GM04503 (cell line): ENCODE measurements at regions not wholly inside any gene's neighbourhood (a gene's known extent, or its start where the extent isn't known, plus 50 kb on each side); places are given as distances from the start of the nearest gene placed in this dataset.
"Not testable (repeated sequence)": the region's sequence is repeated elsewhere in the genome, so short reads cannot be mapped to it uniquely, and the experiment has no call there.

ENCODE experiments used
- DNase-seq: peaks from one replicate; pipeline ENCODE4 v3.0.0-alpha.2; 2012; ENCODE audit warnings: low read depth

DNA sequence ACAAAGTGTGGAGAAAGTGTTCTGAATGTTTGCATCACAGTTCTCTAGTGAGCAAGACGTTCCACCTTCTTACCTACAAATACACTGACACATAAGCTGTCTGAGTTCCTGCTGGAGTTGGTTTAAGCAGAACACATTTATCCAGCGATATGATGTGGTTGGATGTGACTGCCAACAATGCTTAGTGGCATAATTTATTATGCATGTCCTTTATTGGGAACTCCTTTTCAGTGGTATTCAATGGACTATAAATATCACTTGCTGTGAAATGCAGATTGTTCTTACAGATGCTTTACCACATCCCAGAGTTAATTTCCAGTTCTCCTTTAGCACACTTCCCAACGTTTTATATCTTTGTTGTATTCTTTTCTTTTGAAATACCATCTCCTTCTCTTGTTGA, 222.2 kb downstream of the LURAP1L start:
- no peak for DNase-seq

DNA sequence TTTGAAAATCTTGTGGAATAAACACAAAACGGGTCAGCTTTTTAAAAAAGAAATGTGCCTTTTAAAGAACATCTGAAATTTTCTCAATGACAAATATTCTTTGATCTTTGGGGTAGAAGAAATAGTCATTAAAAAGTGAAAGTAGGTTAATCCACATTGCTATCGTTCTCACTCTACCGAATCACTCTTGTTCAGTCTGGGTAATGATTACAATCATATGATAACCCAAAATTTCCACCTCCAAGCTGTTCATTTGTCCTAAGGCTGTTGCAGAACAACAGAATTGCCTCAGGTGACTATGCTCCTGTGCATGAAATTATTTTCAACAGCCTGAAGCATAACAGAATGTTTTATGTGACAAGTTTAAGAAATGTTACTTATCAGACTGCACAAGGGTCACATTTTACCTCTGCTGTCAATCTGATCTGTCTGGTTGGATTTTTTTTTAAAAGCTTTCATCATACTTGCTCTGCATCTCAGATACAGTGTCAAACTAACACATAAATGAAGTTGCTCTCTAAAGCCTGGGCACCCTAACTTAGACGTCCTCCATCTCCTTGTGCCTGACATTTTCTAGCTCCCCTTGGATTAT, 227.3 kb downstream of the LURAP1L start:
- DNase-seq: no peak

DNA sequence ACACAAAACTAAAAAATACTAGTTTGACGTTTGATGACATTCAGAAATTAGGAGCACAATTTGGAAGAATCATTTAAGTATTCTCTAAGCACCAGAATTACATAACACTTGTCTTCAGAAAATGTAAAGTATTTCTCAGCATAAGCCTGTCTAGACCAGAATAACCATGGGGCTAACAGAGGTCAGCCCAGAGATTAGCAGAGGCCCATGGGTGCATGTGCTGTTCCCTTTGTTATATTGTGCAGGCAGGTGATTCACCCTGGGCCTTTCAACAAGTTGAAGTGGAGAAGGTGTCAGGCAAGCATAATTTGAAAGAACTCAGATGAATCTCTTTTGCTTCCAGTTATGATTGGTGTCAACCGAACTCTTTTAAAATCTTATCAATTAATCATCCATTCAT, 227.9 kb downstream of the LURAP1L start:
- DNase-seq: no peak

DNA sequence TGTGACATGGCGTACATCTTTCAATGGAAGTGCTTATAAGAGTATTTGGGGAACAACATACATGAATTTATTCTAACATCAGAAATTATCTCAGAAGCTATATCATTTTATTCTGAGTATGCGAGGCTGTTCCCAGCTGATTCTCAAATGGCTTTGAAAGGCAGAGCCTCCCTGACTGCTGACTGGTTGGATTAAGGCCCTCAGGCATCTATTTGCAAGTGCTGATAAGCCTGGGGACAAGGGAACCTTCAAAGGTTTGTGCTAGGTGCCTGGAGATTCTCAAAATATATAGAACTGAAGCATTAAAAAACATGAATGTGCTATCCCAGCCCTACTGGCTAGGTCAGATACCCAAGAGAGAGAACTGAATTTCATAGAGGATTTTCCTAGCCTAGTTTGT, 235.1 kb downstream of the LURAP1L start:
- no peak for DNase-seq

DNA sequence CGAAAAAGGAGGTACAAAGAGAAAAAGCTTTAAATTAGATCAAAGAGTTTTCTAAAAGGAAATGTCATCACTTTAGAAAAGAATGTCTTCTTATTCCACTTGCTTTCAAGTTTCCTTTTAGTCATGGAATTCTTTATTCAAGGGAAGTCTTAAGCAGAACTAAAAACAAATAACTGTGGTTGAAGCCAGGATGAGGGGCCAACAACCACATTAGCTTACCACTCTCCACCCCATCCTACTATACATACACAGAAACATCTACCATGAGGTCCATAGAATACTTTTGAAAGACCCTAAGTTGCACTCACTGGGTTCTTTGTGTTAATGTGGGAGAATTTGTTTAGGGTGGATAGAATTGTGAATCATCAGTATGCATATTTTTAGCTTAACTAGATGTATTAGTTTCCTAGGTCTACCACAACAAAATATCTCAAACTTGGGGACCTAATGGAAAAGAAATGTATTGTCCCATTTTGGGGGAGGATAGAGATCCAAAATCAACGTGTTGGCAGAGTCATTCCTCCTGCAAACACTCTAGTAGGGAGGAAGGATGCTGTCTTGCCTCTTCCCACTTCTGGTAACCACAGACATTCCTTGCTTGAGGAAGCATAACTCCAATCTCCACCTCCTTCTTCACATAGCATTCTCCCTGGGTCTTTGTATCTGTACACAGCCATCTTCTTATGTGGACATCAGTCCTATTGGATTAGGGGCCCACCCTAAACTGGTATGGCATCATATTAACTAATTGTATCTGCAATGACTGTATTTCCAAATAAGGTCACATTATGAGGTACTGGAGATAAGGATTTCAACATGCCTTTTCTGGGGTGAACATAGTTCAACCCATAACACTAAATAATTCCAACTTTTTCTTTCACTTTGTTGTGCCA, 239.4 kb downstream of the LURAP1L start:
- DNase-seq: no peak

DNA sequence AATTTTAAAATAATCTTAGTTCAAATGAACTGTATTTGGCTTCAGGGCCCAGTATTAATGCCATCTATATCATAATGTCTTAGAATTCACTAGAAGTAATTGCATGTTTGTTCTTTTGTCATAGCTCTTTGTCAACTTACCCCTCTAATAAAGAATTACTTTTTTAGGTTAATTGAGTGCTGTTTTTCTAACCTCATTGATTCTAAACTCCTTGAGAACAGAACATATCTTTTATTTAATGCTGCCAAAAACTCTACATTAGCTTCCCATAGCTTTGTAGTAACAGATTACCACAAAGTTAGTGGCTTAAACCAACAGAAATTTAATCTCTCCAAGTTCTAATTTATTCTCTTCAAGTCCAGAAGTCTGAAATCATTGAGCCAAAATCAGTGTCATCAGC, 242.4 kb downstream of the LURAP1L start:
- DNase-seq: no peak

GRCh38 chr9:13020146-13021040, 245.6 kb downstream of the LURAP1L start:
- DNase-seq: no peak

DNA sequence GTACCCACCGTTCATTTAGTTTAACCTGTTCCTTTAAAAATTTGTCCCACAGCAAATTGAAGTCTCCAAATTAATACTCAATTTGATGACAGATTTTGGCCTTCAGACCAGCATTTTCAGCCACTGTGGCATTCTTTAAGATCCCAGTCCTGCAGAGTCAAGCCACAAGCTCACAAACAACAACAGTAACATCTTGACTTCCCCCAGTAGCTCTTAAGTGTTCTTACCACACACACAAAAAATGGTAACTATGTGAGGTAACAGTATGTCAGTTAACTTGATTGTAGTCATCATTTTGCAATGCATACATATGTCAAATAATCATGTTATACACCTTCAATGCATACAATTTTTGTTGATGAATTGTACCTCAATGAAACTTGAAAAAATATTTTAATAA, 247.9 kb downstream of the LURAP1L start:
- DNase-seq: no peak

- no peak for DNase-seq
Observed at GRCh38 chr9:13023498-13023897, 248.7 kb downstream of the LURAP1L start.

DNA sequence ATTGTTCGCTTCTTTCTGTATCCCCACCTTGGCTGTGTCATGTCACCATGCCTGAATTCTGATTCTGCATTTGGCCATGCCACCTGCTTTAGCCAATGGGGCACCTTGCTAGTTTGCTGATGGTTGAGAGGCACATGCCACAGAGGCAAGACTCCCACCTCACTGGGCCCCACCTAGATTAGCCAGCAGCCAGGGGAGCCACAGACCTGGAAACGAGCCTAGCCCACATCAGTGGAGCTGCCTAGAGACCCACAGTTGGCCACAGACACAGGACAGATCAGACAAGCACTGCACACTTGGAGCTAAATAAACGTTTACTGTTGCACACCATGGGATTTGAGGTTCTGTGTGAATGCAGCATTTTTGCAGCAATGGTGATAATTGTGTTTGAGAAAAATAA, 252.1 kb downstream of the LURAP1L start:
- DNase-seq: no peak

GRCh38 chr9:13027879-13028278, 251.6 kb downstream of the MPDZ start:
- no peak for DNase-seq

DNA sequence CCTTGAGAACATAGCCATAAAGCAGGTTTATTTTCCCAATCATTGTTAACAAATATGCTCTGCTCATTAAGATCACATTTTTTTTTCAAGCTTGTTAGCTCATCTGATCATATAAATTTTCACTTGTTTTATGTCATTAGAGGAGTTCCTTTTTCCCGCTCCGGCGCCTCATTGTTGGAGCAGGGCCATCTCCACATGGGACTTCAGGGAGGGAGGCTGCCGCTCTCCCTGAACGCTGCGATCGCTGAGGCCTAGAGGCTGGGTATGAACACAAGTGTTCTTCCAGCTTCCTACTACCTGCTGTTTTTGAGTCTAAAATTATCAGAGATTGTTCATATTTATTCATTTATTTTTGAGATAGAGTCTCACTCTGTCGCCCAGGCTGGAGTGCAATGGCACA, 246.9 kb downstream of the MPDZ start:
- DNase-seq: no peak

DNA sequence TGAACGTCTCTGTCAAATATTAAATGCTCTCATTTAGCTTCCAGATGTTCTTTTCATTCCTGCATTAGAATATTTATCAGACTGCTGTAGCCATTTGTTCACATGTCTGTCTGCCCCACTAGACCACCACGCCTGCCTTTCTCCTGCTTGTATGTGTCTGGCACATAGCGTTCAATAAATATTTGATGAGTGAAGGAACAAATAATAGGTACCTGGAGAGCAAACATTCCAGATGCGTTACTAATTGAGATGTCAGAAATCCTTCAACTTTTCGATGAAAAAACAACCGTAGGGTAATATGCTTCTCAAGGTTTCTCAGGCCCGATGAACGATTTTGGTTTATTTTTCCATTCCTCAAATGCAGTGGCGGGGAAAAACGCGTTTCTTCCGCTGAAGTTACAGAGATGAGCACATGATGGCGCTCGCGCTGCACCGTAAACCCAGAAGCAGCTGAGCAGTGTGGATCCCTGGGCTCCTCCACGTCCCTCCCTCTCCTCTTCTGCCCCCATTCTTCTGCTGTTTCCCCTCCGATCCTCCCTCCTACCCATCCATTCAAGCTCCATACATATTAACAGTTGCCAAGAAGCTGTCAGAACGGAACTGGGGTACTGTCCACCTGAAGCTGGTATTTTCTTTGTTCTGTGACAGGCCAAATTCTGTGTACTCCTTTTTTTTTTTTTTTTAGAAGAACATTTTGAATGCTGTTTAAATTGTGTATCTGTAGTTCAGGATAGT, 245.4 kb downstream of the MPDZ start:
- DNase-seq: no peak

GRCh38 chr9:13034694-13035002, 244.8 kb downstream of the MPDZ start:
- DNase-seq: no peak

- no peak for DNase-seq
Observed at GRCh38 chr9:13035822-13036221, 243.7 kb downstream of the MPDZ start.

DNA sequence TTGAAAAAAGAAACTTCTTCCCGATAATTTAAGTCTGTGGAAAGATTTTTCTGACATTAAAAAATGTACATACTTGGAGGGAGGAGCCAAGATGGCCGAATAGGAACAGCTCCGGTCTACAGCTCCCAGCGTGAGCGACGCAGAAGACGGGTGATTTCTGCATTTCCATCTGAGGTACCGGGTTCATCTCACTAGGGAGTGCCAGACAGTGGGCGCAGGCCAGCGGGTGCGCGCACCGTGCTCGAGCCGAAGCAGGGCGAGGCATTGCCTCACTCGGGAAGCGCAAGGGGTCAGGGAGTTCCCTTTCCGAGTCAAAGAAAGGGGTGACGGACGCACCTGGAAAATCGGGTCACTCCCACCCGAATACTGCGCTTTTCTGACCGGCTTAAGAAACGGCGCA, 241.7 kb downstream of the MPDZ start:
- DNase-seq: not testable (repeated sequence)

DNA sequence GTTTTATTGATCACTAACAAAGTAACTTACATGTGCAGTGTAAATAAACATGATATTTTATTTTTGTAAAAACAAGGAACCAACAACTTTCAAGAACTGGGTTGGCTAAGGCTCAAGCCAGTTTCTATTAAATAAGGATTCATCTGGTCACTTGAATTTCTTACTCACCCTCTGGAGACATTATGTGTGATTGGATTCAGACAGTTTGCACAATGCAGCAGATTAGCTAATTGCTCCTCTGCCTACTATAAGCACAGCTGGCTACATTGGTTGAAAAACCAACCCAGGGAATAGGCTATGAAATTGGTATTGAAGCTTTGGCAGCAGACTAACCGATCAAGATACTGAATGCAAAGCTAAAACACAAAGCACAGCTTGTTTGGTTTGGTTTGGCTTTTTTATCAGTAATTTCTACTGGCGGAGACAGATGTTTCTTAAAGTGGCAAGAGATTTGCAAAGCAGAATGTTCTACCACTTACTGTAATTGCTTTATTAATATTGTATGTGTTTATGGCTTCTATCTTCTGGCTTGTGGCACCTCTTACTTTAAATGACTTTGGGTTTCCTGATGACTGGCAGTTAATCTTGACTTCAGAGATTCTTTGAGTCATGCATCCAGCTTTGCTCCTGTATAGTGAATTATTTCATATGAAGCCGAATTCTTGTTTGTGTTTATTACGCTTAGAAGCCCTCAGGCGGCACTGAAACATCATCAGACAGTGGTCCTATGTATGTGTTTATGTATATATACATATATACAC, 231.5 kb downstream of the MPDZ start:
- DNase-seq: no peak

DNA sequence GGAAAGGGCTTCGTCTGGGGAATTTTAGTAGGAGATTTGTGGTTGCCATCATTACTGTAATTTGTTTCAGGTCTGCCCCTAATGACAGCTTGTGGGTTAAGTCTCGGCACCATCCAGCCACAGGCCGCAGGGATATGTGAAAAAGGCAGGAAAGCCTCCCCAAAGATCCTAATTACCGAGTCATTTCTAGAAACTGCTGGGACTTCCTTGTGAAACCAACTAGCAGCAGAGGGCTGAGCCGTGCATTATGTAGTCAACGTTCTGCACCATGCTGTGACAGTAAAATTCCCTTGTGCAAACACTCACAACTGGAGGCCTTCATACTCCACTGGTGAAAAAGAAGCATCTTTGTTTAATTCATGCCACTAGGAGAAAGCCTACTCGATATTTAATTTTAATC, 230.3 kb downstream of the MPDZ start:
- DNase-seq: no peak

- no peak for DNase-seq
Observed at GRCh38 chr9:13053504-13053903, 226.0 kb downstream of the MPDZ start.

DNA sequence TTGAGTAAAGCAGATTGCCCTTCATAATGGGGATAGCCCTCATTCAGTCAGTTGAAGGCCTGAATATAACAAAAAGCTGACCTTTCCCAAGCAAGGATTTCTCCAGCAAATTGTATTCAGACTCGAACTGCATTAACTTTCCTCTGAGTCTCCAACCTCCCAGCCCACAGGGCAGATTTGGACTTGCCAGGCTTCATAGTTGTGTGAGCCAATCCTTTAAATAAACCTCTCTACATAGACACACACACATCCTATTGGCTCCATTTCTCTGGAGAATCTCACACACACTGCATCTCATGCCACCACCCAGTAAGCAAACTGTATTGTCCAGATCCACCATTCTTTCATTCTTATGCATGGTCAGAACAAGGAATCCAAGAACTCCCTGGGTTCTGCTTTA, 225.1 kb downstream of the MPDZ start:
- DNase-seq: no peak
